Thymus (tissue), 11 donors: ENCODE measurements at regions not wholly inside any gene's neighbourhood (a gene's known extent, or its start where the extent isn't known, plus 50 kb on each side); places are given as distances from the start of the nearest gene placed in this dataset.
"Not testable (repeated sequence)": the region's sequence is repeated elsewhere in the genome, so short reads cannot be mapped to it uniquely, and the experiment has no call there.

Experiments
- DNase-seq, 9 donors: peaks; one replicate each; pipeline ENCODE4 v3.0.0-alpha.2; 2013; ENCODE audit warnings: low spot score in 9 of 9, low read depth in 6 of 9, missing footprints in 1 of 9
- H3K27ac ChIP-seq, 2 donors: one replicate each; pipeline ENCODE4 v1.5.1; 2013; ENCODE audit warnings: control low read depth in 1 of 2, low read depth in 1 of 2, low read length in 1 of 2, mild to moderate bottlenecking in 1 of 2, moderate library complexity in 1 of 2
- H3K27me3 ChIP-seq, 2 donors: one replicate each; pipeline ENCODE4 v1.5.1; 2013; ENCODE audit warnings: low read length in 1 of 2; ENCODE audit not compliant: control insufficient read depth in 2 of 2, insufficient read depth in 1 of 2
- H3K36me3 ChIP-seq, 2 donors: one replicate each; pipeline ENCODE4 v1.5.1; 2013; ENCODE audit warnings: low read length in 1 of 2, mild to moderate bottlenecking in 1 of 2, moderate library complexity in 1 of 2; ENCODE audit not compliant: control insufficient read depth in 2 of 2, insufficient read depth in 2 of 2
- H3K4me1 ChIP-seq, 2 donors: one replicate each; pipeline ENCODE4 v1.5.1; 2013; ENCODE audit warnings: low read length in 2 of 2; ENCODE audit not compliant: control insufficient read depth in 2 of 2, insufficient read depth in 2 of 2
- H3K4me3 ChIP-seq, 2 donors: one replicate each; pipeline ENCODE4 v1.5.1; 2013; ENCODE audit warnings: low read length in 2 of 2, control low read depth in 1 of 2, mild to moderate bottlenecking in 1 of 2
- H3K9me3 ChIP-seq, 2 donors: one replicate each; pipeline ENCODE4 v1.5.1; 2013; ENCODE audit warnings: low read length in 1 of 2, mild to moderate bottlenecking in 1 of 2; ENCODE audit not compliant: control insufficient read depth in 2 of 2, insufficient read depth in 1 of 2
- WGBS: extraction: QIAGEN DNeasy Blood & Tissue Kit; methylation state at CpG from one replicate; pipeline ENCODE4 v1.1.7; 2013; 5-methylcytosine and 5-hydroxymethylcytosine counted together
- donor health status: healthy.

DNA sequence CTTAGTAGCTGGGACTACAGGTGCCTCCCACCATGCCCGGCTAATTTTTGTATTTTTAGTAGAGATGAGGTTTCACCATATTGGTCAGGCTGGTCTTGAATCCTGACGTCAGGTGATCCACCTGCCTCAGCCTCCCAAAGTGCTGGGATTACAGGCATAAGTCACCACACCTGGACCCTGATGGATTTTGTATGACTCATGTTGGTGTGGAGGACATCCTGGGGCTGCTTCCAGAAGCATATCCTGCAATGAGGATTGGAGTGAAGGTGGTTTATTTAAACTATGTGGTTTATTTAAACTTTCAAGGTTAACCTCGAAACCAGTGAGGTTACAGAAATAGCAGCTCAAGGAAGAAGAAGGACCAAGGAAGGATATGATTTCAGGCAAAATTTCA is 176.1 kb downstream of the BTBD3 start:
- not testable (repeated sequence) for H3K27ac ChIP-seq, H3K36me3 ChIP-seq, H3K4me1 ChIP-seq, H3K4me3 ChIP-seq, H3K27me3 ChIP-seq, H3K9me3 ChIP-seq, DNase-seq
- WGBS, result 80% methylated on average over 3 of the region's 3 CpGs

DNA sequence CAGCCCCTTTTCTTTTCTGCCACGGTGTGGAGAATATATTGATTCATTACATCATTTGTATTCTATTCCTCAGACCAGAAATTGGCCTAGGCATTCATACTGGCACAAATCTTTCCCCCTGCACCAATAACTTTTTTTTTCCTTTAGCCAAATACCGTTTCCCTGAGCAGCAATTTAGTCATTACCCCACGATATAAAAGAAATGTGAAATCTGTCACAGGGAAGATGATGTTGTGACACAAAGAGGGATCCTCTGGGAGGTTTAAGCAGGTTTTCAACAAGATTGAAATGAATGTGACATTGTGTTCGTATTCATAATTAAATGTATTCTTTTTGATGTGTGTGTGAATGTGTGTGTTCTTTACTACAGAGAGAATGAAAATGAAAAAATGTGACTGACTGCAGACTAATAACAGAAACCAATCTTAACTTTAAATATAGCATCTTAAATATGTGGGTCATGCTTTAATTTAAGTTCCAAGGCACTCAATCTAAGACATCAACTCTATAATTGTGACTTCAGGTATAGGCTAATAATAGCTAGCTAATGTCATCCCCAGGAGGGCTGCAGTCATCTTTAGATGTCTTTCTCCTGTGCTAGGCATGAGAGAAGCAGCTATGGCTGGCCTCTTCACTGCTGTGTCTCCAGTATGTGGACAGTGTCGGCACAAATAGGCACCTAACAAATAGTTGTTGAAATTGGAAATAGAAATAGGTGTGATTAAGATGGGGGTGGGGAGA is 177.7 kb downstream of the BTBD3 start:
- no peak overlapping the region for H3K4me3 ChIP-seq
- peaks cover 0 to 7% of the 10 kb centered on the region in 2 donors for H3K4me1 ChIP-seq
- 70% methylated on average over 5 of the region's 5 CpGs for WGBS
- no peaks in the 10 kb centered on the region for H3K27me3 ChIP-seq
- H3K9me3 ChIP-seq, result no peaks in the 10 kb centered on the region
- H3K36me3 ChIP-seq, result no peaks in the 10 kb centered on the region
- no peak for DNase-seq
- H3K27ac ChIP-seq, result no peak overlapping the region

DNA sequence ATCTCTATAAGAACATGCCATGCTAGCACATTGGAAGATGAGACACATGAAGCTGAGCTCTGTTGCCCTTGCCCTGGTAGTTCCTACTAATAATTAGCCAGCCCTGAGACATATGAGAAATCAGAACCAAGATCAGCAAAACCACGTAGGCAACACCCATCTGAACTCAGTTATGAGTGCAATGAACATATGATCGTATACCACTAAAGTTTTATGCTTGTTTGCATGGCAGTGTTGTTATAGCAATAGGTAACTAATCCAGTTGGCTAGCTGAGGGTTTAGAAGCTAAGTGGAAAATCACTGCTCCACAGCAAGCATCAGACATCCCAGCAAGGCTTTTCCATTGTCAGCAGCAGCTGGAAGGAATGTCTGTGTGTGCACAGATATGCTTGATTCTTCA is 180.7 kb downstream of the BTBD3 start:
- no peak overlapping the region for H3K4me3 ChIP-seq
- H3K36me3 ChIP-seq, result no peaks in the 10 kb centered on the region
- no peaks in the 10 kb centered on the region for H3K9me3 ChIP-seq
- 93% methylated on average over 2 of the region's 2 CpGs for WGBS
- H3K27me3 ChIP-seq, result no peaks in the 10 kb centered on the region
- peaks cover 0 to 4% of the 10 kb centered on the region in 2 donors for H3K4me1 ChIP-seq
- no peak overlapping the region for H3K27ac ChIP-seq
- DNase-seq, result no peak

DNA sequence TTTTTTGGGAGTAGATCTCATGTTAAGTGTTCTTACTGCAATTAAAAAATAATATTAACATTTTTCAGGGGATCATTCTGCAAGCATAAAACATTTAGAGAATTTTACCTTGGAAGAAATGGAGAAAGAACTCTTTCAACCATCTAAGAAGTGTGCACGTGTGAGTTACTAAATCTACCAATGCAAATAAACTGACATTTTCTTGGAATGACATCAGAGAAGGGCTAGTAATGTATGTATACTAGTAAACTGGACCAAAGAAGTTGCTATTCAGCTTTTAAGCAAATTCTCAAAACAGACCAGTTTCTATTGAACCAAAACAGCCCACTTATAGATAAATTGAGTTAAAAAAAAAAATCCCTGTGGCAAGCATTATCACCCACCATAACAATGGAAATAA is 191.2 kb downstream of the BTBD3 start:
- no peak overlapping the region for H3K4me3 ChIP-seq
- DNase-seq, result no peak
- no peaks in the 10 kb centered on the region for H3K36me3 ChIP-seq
- no peak overlapping the region for H3K27ac ChIP-seq
- no peaks in the 10 kb centered on the region for H3K27me3 ChIP-seq
- H3K9me3 ChIP-seq, result no peaks in the 10 kb centered on the region
- no peaks in the 10 kb centered on the region for H3K4me1 ChIP-seq
- WGBS, result 90% methylated on average over 1 of the region's 1 CpG

DNA sequence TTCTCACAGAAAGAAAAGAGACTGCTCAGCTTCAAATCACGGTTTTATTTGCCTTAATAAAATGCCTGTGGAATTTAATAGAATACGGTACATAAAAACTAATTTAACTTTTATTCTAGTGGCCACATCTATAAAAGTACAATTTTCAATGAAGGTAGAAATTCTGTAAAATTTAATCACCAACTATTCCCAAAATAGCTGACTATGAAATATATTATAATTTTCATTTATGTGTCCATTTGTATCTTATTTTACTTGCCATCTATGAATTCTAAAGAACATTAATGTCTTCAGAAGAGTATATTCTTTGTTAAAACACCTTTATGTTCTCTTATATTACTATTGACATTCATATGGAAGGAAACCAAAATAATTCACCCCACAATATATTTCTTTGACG is 192.6 kb downstream of the BTBD3 start:
- no peak overlapping the region for H3K4me3 ChIP-seq
- no peaks in the 10 kb centered on the region for H3K9me3 ChIP-seq
- H3K36me3 ChIP-seq, result no peaks in the 10 kb centered on the region
- no peak for DNase-seq
- H3K27ac ChIP-seq, result no peak overlapping the region
- no peaks in the 10 kb centered on the region for H3K27me3 ChIP-seq
- WGBS, result 79% methylated on average over 3 of the region's 3 CpGs
- no peaks in the 10 kb centered on the region for H3K4me1 ChIP-seq

DNA sequence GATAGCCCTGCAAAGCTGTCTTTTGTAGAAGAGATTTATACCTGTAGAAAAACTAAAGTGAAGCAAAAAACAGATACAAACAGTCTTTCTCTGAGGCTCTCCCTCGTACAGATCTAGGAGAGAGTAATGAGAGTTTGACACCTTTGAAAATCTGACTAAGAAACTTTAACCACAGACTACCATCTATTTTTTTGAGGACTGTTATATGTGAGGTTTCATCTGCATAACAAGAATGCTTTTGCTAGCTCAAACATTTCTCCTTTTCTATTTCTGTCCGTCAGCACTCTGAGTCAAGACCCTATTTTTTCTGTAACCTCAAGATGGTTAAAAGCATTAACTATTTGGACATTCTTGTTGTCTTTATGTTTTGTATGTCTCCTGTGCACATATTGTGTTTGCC is 193.0 kb downstream of the BTBD3 start:
- WGBS, result 10% methylated on average over 2 of the region's 2 CpGs
- H3K27me3 ChIP-seq, result no peaks in the 10 kb centered on the region
- H3K36me3 ChIP-seq, result no peaks in the 10 kb centered on the region

DNA sequence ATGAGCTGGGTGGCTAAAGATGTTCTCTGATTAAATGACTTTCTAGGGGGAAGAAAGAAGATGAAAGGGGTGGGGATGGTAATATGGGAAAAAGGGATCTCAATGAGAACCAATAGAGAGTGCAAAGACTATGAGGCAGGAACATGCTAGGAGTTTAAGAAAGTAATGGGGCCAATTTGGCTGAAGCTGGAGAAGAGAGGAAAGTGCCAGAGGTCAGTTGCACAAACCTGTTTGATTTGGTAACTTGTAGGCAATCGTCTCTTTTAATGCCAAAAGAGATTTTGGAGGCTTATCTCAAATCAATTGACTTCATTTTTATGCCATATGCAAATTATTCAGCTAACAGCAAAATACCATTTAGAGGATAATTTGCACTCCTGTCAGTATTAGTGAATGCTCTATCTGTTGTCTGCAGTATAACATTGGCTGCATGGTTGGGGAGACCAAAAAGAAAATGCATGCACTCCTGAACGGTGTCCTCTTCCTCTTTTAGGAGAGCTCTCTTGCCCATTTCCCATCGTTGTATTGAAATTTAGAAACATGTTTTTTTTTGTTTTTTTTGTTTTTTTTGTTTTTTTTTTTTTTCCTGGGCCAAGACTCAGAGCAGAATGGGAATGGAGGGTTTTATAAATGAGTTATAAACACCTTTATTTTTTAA is 193.9 kb downstream of the BTBD3 start:
- Histone ChIP-seq H3K4me1 (no peaks in the 10 kb centered on the region), H3K27ac (no peak overlapping the region), H3K4me3 (no peak overlapping the region), H3K9me3 (no peaks in the 10 kb centered on the region), H3K27me3 (no peaks in the 10 kb centered on the region), H3K36me3 (no peaks in the 10 kb centered on the region)
- WGBS, result 46% methylated on average over 3 of the region's 3 CpGs
- no peak for DNase-seq

More for the DNA sequence above, 193.0 kb downstream of the BTBD3 start:
- no peak overlapping the region for H3K4me3 ChIP-seq
- H3K27ac ChIP-seq, result no peak overlapping the region
- H3K4me1 ChIP-seq, result no peaks in the 10 kb centered on the region
- no peaks in the 10 kb centered on the region for H3K9me3 ChIP-seq
- DNase-seq, result no peak

DNA sequence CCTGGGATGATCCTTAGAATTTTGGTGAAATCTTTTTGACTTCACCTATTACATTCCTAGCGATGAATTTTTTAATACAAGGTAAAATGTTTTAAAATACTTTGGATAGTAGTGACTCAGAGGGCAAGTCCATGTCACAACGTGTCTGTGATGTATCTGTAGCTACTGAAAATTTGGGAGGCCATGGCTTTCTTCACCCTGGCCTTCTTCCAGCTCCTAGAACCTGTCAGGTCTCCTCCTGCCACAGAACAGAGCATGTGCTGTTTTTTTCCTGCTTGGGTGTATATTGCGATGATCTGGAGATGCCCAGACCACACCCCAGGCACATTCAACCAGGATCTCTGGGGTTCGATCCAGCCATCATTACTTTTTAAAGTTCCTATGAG is 194.4 kb downstream of the BTBD3 start:
- 93% methylated on average over 4 of the region's 4 CpGs for WGBS
- H3K4me1 ChIP-seq, result no peaks in the 10 kb centered on the region
- no peak for DNase-seq
- H3K9me3 ChIP-seq, result no peaks in the 10 kb centered on the region
- H3K27me3 ChIP-seq, result no peaks in the 10 kb centered on the region
- H3K36me3 ChIP-seq, result no peaks in the 10 kb centered on the region
- peak overlapping the region in 1 of 2 donors; percentile 26 for H3K27ac ChIP-seq
- H3K4me3 ChIP-seq, result no peak overlapping the region

DNA sequence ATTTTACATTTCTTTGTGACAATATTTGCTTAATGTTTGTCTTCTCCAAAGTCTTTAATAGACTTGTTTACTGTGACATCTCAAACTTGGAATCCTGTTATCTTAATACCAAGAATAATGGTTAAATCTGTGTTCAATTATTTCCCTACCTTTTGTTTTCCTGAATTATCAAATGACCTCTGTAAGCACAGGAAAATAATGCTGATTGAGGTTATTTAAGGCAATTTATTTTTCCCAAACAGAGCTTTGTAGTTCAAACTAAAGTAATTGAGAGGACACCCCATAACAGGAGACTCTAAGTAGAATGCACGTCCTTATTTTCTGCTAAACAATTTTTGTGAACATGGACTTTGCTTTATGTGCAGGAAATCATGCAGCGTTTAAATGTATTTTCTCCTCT is 195.0 kb downstream of the BTBD3 start:
- H3K36me3 ChIP-seq, result no peaks in the 10 kb centered on the region
- 94% methylated on average over 2 of the region's 2 CpGs for WGBS
- H3K27ac ChIP-seq, result no peak overlapping the region
- H3K27me3 ChIP-seq, result no peaks in the 10 kb centered on the region
- H3K9me3 ChIP-seq, result no peaks in the 10 kb centered on the region
- H3K4me1 ChIP-seq, result no peaks in the 10 kb centered on the region
- DNase-seq, result no peak
- H3K4me3 ChIP-seq, result no peak overlapping the region
